NCI-H226 (cell line): ENCODE measurements at regions not wholly inside any gene's neighbourhood (a gene's known extent, or its start where the extent isn't known, plus 50 kb on each side); places are given as distances from the start of the nearest gene placed in this dataset.

Experiments
- DNase-seq: peaks from one replicate; pipeline ENCODE4 v3.0.0-alpha.2; 2015

GRCh38 chr2:8528863-8529262 lies 153.0 kb upstream of the ID2 start:
- DNase-seq, result no peak

GRCh38 chr2:8529706-8530277 lies 152.1 kb upstream of the ID2 start:
- DNase-seq, result no peak

- no peak for DNase-seq
These were observed 150.4 kb upstream of the ID2 start for GRCh38 chr2:8531481-8531880.

- DNase-seq, result no peak
These were observed 149.4 kb upstream of the ID2 start for GRCh38 chr2:8532438-8532837.

GRCh38 chr2:8533923-8534322 lies 147.9 kb upstream of the ID2 start:
- DNase-seq, result no peak

- no peak for DNase-seq
These were observed 147.5 kb upstream of the ID2 start for GRCh38 chr2:8534386-8534728.

- peak; percentile 6 for DNase-seq
These were observed 147.0 kb upstream of the ID2 start for GRCh38 chr2:8534729-8535468.

- DNase-seq, result no peak
These were observed 146.4 kb upstream of the ID2 start for GRCh38 chr2:8535469-8535795.

- peak; percentile 13 for DNase-seq
These were observed 145.8 kb upstream of the ID2 start for GRCh38 chr2:8535821-8536685.

- DNase-seq, result no peak
These were observed 144.9 kb upstream of the ID2 start for GRCh38 chr2:8536686-8537561.

- DNase-seq, result no peak
These were observed 144.2 kb upstream of the ID2 start for GRCh38 chr2:8537562-8538155.

- no peak for DNase-seq
These were observed 143.3 kb upstream of the ID2 start for GRCh38 chr2:8538531-8538930.

- no peak for DNase-seq
These were observed 142.8 kb upstream of the ID2 start for GRCh38 chr2:8538931-8539621.

GRCh38 chr2:8539743-8540551 lies 141.9 kb upstream of the ID2 start:
- DNase-seq, result no peak

- no peak for DNase-seq
These were observed 141.3 kb upstream of the ID2 start for GRCh38 chr2:8540552-8541055.

- DNase-seq, result no peak
These were observed 140.6 kb upstream of the ID2 start for GRCh38 chr2:8541223-8541622.

- DNase-seq, result no peak
These were observed 140.2 kb upstream of the ID2 start for GRCh38 chr2:8541636-8542035.

- no peak for DNase-seq
These were observed 139.3 kb upstream of the ID2 start for GRCh38 chr2:8542381-8543059.

GRCh38 chr2:8543060-8543382 lies 138.8 kb upstream of the ID2 start:
- no peak for DNase-seq

GRCh38 chr2:8543383-8544170 lies 138.3 kb upstream of the ID2 start:
- no peak for DNase-seq
